OCI-LY7 (cell line): ENCODE measurements at regions not wholly inside any gene's neighbourhood (a gene's known extent, or its start where the extent isn't known, plus 50 kb on each side); places are given as distances from the start of the nearest gene placed in this dataset.

Experiments used
- BruUV-seq: library from RNA; stranded (reverse); fragments of 400-500 nt; replicated peaks from 2 replicates; lab custom pipeline; 2021; lab: Mats Ljungman, UMichigan
- CTCF ChIA-PET: fragments of 300-600 bp; sonication (Branson Sonifier 250); formaldehyde crosslinking; loops from one replicate; lab custom pipeline; 2022; ENCODE audit warnings: antibody characterized with exemption; ENCODE audit not compliant: unreplicated experiment; lab: Charles Lee
- POLR2A ChIA-PET: fragments of 300-600 bp; sonication (Branson Sonifier 250); formaldehyde crosslinking; loops from one replicate; lab custom pipeline; 2022; ENCODE audit warnings: antibody characterized with exemption; lab: Charles Lee
- DNase-seq: peaks from one replicate; pipeline ENCODE4 v3.0.0-alpha.2; 2015; ENCODE audit warnings: low spot score
- H2AFZ ChIP-seq: fragments of 200-600 bp; sonication (generic), shearing (Covaris generic); 2 replicates; pipeline ENCODE4 v1.6.1; 2014; ENCODE audit warnings: mild to moderate bottlenecking, antibody characterized with exemption, low read length, moderate library complexity
- H3K27ac ChIP-seq: fragments of 200-600 bp; sonication (generic); 2 replicates; pipeline ENCODE4 v1.5.1; 2014; ENCODE audit warnings: mixed run types, low read depth, mild to moderate bottlenecking, moderate library complexity, low read length, inconsistent platforms; ENCODE audit not compliant: poor library complexity, severe bottlenecking
- H3K36me3 ChIP-seq: fragments of 200-600 bp; sonication (generic); 2 replicates; pipeline ENCODE4 v1.6.1; 2014; ENCODE audit warnings: mild to moderate bottlenecking, antibody characterized with exemption, low read length, moderate library complexity, mixed read lengths; ENCODE audit not compliant: insufficient read depth
- H3K4me1 ChIP-seq: fragments of 200-600 bp; sonication (generic); 2 replicates; pipeline ENCODE4 v1.5.1; 2014; ENCODE audit warnings: mild to moderate bottlenecking, low read length; ENCODE audit not compliant: insufficient read depth, poor library complexity, severe bottlenecking
- H3K4me2 ChIP-seq: fragments of 200-600 bp; sonication (generic); 2 replicates; pipeline ENCODE4 v1.6.1; 2014; ENCODE audit warnings: mild to moderate bottlenecking, low read length
- H3K4me3 ChIP-seq: fragments of 200-600 bp; sonication (generic); 2 replicates; pipeline ENCODE4 v1.5.1; 2014; ENCODE audit warnings: mild to moderate bottlenecking, low read depth, low read length; ENCODE audit not compliant: poor library complexity, severe bottlenecking
- H3K79me2 ChIP-seq: fragments of 200-600 bp; sonication (generic); 2 replicates; pipeline ENCODE4 v1.6.1; 2016; ENCODE audit warnings: low read depth, mild to moderate bottlenecking, low read length, moderate library complexity, mixed read lengths; ENCODE audit not compliant: insufficient read depth
- H3K9me2 ChIP-seq: fragments of 200-600 bp; sonication (generic); 2 replicates; pipeline ENCODE4 v1.6.1; 2016; ENCODE audit warnings: mild to moderate bottlenecking, low read length, mixed read lengths; ENCODE audit not compliant: insufficient read depth
- H3K9me3 ChIP-seq: fragments of 200-600 bp; sonication (generic); 2 replicates; pipeline ENCODE4 v1.6.1; 2014; ENCODE audit warnings: mild to moderate bottlenecking, mixed run types, low read length, mixed read lengths
- H4K20me1 ChIP-seq: fragments of 200-600 bp; sonication (generic); 2 replicates; pipeline ENCODE4 v1.6.1; 2014; ENCODE audit warnings: mild to moderate bottlenecking, antibody characterized with exemption, low read length, moderate library complexity, mixed read lengths; ENCODE audit not compliant: insufficient read depth
- CTCF ChIP-seq: fragments of 200-600 bp; sonication (generic); conservative IDR thresholded peaks from 2 replicates; pipeline ENCODE4 v1.5.1; 2014; ENCODE audit warnings: mild to moderate bottlenecking, antibody characterized with exemption, low read length, moderate library complexity, mixed read lengths
- EZH2phosphoT487 ChIP-seq: fragments of 200-600 bp; sonication (generic); IDR thresholded peaks from 2 replicates; pipeline ENCODE4 v1.6.1; 2018; ENCODE audit warnings: low read depth, borderline replicate concordance, mild to moderate bottlenecking, mixed run types, antibody characterized with exemption, low read length, moderate library complexity, mixed read lengths
- intact Hi-C: fragments of 100-400 bp; cut with micrococcal nuclease; formaldehyde crosslinking; loops from one replicate; pipeline ENCODE4 v1.10.0; 2022; ENCODE audit not compliant: unreplicated experiment

- BruUV-seq, result no TSS peak
- no peak overlapping the region for H3K27ac ChIP-seq
- H3K4me1 ChIP-seq, result no peaks in the 10 kb centered on the region
- TF ChIP-seq CTCF (0 out of 2 replicates have a peak, but pooled peaks have one; percentile 13), EZH2phosphoT487 (no peak)
- peak; percentile 2 for DNase-seq
- no peak overlapping the region for H2AFZ ChIP-seq
- no peaks in the 10 kb centered on the region for H3K9me3 ChIP-seq
- H3K9me2 ChIP-seq, result no peaks in the 10 kb centered on the region
- H3K36me3 ChIP-seq, result no peaks in the 10 kb centered on the region
- no peak overlapping the region for H3K4me2 ChIP-seq
- ChIA-PET CTCF (no interaction called here), POLR2A (no interaction called here)
- H4K20me1 ChIP-seq, result no peaks in the 10 kb centered on the region
- H3K79me2 ChIP-seq, result no peaks in the 10 kb centered on the region
- H3K4me3 ChIP-seq, result no peak overlapping the region
- intact Hi-C loops, result no loop called here
Measured at GRCh38 chrX:33465137-33465536, 253.8 kb upstream of the DMD start.

DNA sequence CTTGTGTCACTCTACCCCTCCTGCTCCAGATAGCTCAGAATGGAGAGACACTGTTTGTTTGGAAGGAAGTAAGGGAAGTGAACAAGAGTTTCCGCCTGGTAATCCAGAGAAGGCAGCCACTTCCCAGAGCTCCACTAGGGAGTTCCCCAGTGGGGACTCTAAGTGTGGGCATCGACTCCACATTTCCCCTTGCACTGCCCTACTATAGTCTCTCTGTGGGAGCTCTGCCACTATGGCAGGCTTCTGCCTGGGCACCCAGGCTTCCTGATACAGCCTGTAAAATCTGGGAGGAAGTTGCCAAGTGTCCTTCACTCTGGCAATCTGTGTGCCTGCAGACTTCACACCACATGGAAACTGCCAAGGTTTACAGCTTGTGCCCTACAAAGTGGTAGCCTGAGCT is 245.8 kb upstream of the DMD start:
- no peaks in the 10 kb centered on the region for H3K4me1 ChIP-seq
- BruUV-seq, result no TSS peak
- CTCF ChIA-PET, result no interaction called here

GRCh38 chrX:33447285-33447684 is 235.9 kb upstream of the DMD start:
- TF ChIP-seq CTCF, result no peak
- no peak for TF ChIP-seq EZH2phosphoT487
- CTCF ChIA-PET, result no interaction called here
- H3K36me3 ChIP-seq, result no peaks in the 10 kb centered on the region
- H3K79me2 ChIP-seq, result no peaks in the 10 kb centered on the region
- H3K9me2 ChIP-seq, result no peaks in the 10 kb centered on the region
- no peaks in the 10 kb centered on the region for H3K9me3 ChIP-seq
- no peak overlapping the region for H3K27ac ChIP-seq
- no peak overlapping the region for H3K4me3 ChIP-seq
- no peaks in the 10 kb centered on the region for H4K20me1 ChIP-seq
- no peak overlapping the region for H3K4me2 ChIP-seq
- intact Hi-C loops, result no loop called here
- H2AFZ ChIP-seq, result no peak overlapping the region
- DNase-seq, result no peak
- POLR2A ChIA-PET, result interaction anchor here (0.8 kb wide), 1 partner anchor 401 kb away, joined by 3 read pairs; no protein-coding TSS in a partner anchor
- no peaks in the 10 kb centered on the region for H3K4me1 ChIP-seq
- no TSS peak for BruUV-seq

More for the DNA sequence above, 245.8 kb upstream of the DMD start:
- Histone ChIP-seq H4K20me1 (no peaks in the 10 kb centered on the region), H3K4me3 (no peak overlapping the region), H3K79me2 (no peaks in the 10 kb centered on the region), H3K36me3 (no peaks in the 10 kb centered on the region), H3K9me2 (no peaks in the 10 kb centered on the region), H3K9me3 (no peaks in the 10 kb centered on the region), H3K4me2 (no peak overlapping the region), H3K27ac (no peak overlapping the region), H2AFZ (no peak overlapping the region)
- intact Hi-C loops, result no loop called here
- DNase-seq, result no peak
- POLR2A ChIA-PET, result no interaction called here
- TF ChIP-seq EZH2phosphoT487 (no peak), CTCF (no peak)
